ENCODE measurements at regions not wholly inside any gene's neighbourhood (a gene's known extent, or its start where the extent isn't known, plus 50 kb on each side); places are given as distances from the start of the nearest gene placed in this dataset.
"Not testable (repeated sequence)": the region's sequence is repeated elsewhere in the genome, so short reads cannot be mapped to it uniquely, and the experiment has no call there.

DNA sequence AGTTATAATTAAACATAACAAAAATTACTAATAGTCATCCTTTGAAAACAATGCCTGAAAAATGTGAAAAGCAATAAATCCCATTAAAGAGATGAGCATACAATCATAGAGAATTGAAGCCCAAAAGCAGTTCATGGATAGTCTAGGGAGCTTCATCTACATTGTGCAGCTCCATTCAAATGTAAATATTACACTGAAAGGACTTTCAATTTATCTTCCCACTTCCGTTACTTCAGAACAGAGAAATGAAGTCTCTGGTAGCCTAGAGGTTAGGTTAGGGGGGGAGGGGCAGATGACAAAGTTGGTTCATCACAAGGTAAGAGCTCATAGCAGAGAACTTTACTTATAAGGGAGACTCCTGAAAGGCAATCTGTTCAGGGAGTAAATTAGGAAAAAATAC lies 126.6 kb upstream of the RGPD4 start:
- DNase-seq (ENCODE audit: low read depth, low spot score): no peak

DNA sequence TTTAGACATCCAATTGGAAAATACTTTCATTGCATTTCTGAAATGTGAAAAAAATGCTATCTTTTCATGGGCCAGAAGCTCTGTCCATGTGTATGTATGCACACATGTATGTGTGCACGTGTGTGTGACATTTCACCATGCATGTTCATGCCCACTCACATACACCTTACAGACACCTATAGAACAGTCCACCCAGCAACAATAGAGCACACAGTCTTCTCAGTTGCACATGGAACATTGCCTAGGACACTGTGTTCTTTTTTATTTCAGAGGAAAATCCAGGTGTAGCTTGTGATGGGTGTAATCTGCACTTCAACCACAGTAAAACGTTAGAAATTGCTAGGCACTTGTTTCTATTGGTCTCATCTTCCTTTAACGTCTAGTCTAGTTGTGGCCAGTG lies 114.8 kb upstream of the RGPD4 start:
- DNase-seq (ENCODE audit: low read depth, low spot score): no peak

DNA sequence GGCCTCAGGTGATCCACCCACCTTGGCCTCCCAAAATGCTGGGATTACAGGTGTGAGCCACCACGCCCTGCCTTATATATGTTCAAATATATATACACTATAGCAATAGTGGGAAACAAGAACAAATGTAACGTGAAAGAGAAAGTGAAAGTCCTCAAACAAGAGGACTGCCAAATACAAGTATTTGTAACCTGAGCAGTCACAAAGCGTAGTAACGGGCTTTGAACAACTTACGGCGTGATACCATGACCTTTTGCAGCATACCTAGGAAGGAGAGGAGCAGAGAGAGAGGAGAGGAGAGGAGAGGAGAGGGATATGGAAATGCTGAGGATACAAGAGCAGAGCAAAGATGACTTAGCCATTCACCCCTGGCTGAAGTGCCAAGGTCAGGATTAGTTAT lies 113.8 kb upstream of the RGPD4 start:
- no peak for DNase-seq (ENCODE audit: low read depth, low spot score)

DNA sequence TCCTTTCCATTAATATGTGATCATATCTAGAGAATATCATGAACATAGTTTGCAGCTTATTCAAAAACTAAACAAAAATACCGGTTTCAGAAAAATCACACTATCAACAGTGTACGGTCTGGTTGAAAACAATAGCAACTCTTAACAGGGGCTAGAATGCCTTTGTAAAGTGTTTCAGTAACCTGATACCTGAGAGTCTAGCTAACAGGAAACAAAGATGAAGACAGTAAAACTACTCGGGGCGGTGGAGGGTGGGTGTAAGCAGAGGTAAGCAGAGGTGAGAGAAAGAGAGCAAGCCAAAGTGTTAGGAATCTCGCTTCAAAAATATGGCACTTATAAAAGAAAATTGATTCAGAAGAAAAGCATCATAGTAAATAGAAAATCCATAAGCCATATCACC lies 109.0 kb upstream of the RGPD4 start:
- DNase-seq (ENCODE audit: low read depth, low spot score): no peak

DNA sequence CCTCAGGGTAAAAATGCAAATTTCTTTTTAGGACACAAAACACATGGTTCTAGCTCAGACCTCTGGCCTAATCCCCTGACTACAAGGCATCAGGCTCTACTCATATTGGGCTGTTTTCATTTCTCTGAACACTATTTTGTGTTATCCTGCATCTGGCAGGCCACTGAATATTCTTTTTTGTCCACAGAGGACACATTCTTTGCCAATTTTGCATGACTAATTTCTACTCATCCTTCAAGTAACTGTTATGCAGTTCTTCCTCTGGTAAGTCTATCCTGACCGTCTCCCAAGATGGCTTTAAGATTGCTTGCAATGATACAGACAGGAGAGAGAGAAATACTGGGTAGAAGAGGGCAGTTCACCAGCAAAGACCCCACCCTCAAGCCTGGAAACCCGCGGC lies 107.6 kb upstream of the RGPD4 start:
- no peak for DNase-seq (ENCODE audit: low read depth, low spot score)

DNA sequence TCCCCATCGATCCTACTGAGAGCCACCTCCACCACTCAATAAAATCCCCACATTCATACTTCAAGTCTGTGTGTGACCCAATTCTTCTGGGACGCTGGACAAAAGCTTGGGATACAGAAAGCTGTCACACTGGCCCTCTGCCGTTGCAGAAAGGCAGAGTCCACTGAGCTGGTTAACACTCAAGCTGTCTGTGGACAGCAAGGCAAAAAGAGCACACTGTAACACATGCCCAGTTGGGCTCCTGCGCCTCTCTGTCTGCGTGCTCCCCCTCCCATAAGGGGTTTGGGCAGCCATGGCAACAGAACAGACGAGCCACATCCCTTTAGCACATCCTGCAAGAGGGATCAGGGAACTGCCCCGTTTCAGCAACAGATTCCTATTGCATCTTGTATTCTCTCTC lies 106.9 kb upstream of the RGPD4 start:
- DNase-seq (ENCODE audit: low read depth, low spot score): no peak

DNA sequence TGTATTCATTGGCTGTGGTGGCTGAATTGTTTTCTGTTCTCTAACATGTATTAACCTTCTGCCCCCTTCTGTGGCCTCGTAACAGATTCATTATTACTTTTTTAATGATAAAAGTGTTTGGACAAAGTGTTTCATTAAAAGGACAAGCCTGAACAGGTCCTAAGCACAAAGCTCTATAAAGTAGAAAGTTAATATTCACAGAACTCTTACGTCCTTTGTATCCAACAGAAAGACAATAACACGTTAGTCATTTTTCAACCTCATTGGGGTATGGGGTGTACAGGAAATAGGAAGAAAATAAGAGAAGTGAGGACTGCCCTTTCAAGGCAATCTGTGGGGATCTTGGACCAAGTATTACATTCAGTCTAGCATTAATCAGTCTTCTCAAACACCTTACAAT lies 105.5 kb upstream of the RGPD4 start:
- DNase-seq (ENCODE audit: low read depth, low spot score): no peak

DNA sequence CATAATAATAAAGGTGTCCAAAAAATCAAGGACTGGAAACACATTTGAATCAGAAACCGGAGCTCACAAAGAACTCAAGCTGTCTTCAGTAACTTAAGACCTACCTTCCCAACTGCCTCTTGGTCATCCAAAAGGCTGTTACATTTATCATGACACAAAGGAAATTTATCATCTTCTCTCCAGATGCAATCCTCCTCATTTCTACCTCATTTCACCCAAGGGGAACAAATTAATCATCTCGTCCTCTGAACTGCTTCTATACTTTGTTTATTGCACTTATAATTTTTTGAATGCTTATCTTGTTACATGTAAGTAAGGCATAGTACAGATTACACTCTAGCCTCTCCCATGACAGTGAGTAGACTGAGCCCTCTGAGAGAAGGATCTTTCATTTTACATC lies 105.1 kb upstream of the RGPD4 start:
- DNase-seq (ENCODE audit: low read depth, low spot score): no peak

DNA sequence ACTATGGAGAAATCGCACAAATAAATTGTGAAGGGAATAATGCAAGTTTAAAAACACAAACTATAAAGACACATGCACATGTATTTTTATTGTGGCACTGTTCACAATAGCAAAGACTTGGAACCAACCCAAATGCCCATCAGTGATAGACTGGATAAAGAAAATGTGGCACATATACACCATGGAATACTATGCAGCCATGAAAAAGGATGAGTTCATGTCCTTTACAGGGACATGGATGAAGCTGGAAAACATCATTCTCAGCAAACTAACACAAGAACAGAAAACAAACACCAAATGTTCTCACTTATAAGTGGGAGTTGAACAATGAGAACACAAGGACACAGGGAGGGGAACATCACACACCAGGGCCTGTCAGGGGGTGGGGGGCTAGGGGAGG lies 100.9 kb upstream of the RGPD4 start:
- not testable (repeated sequence) for DNase-seq (ENCODE audit: low read depth, low spot score)

DNA sequence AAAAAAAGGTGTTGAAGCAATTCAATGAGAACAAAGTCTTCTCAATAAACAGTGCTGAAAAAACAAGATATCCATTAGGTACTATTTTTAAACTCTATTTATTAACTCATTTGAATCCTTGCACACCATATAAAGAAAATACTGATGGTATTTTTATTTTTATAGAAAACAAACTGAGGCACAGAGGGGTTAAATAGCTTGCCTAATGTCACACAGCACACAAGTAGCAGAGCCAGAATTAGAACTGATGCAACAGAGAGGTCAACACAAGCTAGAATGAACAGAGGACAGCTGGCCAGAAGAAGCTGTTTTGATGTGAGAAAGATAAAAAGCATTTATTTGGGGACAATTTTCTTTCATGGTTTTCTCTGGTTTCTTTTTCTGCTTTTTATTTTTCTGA lies 99.4 kb upstream of the RGPD4 start:
- no peak for DNase-seq (ENCODE audit: low read depth, low spot score)

DNA sequence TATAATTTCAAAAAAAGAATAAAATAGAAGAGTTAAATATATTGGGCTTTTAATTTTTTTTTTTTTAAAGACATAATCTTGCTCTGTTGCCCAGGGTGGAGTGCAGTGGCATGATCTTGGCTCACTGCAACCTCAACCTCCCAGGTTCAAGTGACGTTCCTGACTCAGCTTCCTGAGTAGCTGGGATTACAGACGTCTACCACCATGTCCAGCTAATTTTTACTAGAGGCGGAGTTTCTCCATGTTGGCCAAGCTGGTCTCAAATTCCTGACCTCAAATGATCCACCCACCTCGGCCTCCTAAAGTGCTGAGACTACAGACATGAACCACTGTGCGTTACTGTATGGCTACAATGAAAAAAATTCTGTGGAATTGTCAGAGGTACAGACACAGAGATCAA lies 98.1 kb upstream of the RGPD4 start:
- DNase-seq (ENCODE audit: low read depth, low spot score): no peak

DNA sequence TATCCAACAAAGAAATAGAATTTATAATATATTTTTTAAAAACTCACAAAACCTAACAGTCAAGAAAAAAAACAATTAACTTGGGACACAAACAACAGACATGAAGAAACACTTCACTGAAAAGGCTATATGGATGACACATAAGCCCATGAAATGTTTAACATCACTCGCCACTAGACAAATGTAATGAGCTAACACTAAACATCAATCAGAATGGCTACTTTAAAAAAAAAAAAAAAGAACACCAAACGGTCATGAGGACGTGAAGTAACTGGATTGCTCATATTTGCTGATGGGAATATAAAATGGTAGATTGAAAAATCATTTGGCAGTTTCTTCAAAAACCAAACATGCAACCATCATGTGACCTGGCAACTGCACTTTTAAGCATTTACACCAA lies 97.3 kb upstream of the RGPD4 start:
- DNase-seq (ENCODE audit: low read depth, low spot score): no peak

DNA sequence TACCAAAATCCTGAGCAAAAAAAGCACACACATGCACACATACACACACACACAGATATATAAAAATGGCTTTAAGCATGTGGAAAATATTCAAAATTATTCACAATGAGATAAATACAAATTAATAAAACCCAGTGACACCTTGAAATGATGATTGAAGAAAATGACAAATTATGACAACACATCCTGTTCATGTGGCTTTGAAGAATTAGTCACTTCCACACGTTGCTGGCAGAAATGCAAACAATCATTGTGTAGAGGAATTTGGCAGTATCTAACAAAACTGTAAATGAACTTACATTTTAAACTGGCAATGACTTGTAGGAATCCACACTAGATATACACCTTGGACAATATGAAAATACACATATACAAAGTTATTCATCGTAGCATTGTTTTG lies 95.8 kb upstream of the RGPD4 start:
- DNase-seq (ENCODE audit: low read depth, low spot score): no peak

DNA sequence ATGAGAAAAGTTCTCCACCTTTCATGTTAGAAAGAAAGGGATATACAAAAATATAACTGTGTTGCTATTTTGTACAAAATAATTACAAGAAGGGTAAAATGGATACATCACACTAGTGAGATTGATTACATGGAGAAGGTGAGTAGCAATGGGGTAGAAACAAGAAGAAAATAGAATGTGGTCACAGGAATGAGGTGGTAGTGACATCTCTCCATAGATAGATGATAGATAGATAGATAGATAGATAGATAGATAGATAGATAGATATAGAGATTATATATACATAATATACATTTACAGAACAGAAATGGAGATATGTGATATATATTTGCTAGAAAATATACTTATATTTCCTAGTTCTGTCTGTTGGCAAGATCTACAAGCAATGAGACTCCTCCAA lies 95.3 kb upstream of the RGPD4 start:
- DNase-seq (ENCODE audit: low read depth, low spot score): no peak

DNA sequence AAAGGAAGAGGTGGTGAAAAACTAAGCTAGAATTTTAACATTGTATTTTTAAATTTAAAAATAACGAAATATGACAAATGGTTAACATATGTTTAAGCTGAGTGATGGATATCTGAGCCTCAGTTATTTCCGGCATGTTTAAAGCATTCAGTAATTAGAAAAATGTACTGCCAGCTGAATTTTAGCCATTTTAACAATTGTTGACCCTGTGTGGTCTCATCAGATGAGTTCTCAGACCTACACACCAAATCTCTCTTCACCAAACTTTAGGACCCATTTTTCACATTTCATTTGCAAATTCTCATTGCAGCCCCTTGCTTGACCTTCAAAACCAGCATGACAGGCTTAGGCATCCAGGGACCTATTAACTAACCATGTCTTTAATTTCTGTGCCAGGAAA lies 91.5 kb upstream of the RGPD4 start:
- DNase-seq (ENCODE audit: low read depth, low spot score): no peak

DNA sequence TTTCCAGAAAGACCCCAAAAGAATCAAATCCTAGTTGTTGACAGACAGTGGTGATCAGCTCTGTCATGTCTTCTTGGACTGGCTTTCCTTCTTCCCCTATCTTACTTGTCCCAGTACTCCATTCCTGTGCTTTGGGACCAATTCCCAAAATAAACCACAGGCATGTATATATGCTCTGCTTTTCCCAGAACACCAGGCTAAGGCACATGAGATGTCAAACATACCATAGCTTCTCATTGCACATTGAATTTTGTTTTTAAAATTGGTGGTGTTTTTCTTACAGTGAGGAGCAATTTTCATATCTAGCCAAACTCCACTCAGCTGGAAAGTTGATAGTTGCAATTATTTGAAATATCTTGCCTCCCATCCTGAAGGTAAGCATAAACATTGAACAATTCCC lies 88.9 kb upstream of the RGPD4 start:
- DNase-seq (ENCODE audit: low read depth, low spot score): no peak

DNA sequence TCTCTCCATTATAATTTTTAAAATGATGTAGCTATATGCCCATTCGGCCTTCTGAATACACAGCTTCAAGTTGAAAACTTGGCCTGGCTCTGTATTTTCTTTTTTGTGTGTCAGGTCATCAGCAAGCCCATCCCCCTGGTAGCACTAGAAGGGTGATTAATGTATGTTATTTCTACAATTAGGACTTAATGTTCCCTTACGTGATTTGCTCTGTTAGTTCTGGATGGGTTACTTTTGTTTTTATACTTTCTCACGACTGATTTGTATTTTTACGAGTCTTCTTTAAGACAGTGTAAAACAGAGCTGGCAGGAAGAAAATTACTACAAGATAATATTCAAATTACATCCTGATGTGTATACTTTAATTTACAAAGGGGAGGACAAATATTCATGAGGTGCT lies 88.4 kb upstream of the RGPD4 start:
- no peak for DNase-seq (ENCODE audit: low read depth, low spot score)

DNA sequence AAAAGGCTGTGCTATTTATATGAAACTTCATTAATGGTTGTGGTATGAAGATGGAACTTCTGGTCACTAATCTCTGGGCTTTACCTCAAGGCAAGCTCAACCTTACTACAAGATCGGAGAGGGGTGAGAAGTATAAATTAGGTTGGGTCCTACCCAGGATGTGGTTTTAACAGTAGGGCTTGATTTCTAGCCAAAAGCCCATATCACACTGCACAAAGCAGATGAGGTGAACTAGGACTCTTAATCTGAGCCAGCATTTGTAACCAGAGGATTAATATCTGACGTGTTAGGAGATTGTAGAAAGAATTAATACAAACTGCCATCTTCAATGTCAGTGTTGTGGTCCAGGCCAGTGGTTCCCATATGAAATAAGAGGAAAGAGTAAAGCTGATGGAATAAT lies 86.4 kb upstream of the RGPD4 start:
- no peak for DNase-seq (ENCODE audit: low read depth, low spot score)

DNA sequence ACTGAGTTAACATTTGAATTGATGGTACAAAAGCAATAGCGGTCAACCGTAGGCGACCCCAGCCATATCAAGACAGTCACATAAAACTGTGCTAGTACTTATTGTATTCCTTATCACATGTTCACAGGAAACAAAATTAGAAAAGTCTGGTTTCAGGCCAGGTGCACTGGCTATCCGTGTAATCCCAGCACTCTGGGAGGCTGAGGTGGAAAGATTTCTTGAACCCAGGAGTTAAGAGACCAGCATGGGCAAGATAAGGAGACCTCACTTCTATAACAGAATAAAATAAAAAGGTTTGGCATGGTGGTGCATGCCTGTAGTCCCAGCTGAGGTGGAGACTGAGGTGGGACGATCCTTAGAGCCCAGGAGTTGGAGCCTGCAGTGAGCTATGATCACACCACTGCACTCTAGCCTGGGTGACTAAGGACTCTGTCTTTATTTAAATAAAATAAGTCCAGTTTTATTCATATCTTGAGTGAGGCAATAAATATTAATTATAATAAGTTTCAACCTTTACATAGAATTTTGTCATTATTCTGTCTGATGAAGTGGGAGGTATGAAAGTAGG lies 84.1 kb upstream of the RGPD4 start:
- no peak for DNase-seq (ENCODE audit: low read depth, low spot score)

DNA sequence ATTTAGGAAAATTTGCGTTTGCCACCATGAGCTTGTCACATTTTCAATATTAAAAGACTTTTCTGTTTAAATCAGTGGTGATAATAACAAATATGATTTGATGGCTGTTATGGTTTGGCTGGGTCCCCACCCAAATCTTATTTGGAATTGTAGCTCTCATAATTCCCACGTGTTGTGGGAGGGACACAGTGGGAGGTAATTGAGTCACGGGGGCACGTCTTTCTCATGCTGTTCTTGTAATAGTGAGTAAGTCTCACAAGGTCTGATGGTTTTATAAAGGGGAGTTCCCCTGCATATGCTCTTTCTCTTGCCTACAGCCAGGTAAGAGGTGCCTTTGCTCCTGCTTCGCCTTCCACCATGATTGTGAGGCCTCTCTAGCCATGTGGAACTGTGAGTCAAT lies 83.4 kb upstream of the RGPD4 start:
- no peak for DNase-seq (ENCODE audit: low read depth, low spot score)

DNA sequence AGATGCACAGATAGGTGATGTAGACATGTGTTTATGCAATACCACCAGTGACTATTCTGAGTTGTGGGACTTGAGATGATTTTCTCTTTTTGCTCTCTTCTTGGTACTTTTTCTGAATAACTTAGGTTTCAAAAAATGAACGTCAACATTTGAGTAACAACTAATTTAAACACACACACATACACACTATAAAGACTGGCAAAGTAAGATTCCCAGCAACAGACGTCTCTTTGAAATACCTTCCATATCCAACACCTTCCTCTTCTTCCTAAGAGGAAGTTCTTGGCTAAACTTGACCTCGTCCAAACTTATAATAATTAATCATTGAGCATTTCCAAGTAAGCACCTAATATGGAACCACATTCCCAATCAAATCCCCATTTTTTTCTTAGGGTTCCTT lies 81.6 kb upstream of the RGPD4 start:
- no peak for DNase-seq (ENCODE audit: low read depth, low spot score)

DNA sequence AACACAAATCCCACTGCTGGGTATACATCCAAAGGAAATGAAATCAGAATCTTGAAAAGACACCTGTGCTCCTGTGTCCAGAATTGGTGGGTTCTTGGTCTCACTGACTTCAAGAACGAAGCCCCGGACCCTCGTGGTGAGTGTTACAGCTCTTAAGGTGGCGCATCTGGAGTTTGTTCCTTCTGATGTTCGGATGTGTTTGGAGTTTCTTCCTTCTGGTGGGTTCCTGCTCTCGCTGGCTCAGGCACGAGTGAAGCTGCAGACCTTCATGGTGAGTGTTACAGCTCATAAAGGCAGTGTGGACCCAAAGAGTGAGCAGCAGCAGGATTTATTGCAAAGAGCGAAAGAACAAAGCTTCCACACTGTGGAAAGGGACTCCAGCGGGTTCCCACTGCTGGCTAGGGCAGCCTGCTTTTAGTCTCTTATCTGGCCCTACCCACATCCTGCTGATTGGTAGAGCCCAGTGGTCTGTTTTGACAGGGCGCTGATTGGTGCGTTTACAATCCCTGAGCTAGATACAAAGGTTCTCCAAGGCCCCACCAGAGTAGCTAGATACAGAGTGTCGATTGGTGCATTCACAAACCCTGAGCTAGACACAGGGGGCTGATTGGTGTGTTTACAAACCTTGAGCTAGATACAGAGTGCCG lies 80.0 kb upstream of the RGPD4 start:
- DNase-seq (ENCODE audit: low read depth, low spot score): not testable (repeated sequence)

DNA sequence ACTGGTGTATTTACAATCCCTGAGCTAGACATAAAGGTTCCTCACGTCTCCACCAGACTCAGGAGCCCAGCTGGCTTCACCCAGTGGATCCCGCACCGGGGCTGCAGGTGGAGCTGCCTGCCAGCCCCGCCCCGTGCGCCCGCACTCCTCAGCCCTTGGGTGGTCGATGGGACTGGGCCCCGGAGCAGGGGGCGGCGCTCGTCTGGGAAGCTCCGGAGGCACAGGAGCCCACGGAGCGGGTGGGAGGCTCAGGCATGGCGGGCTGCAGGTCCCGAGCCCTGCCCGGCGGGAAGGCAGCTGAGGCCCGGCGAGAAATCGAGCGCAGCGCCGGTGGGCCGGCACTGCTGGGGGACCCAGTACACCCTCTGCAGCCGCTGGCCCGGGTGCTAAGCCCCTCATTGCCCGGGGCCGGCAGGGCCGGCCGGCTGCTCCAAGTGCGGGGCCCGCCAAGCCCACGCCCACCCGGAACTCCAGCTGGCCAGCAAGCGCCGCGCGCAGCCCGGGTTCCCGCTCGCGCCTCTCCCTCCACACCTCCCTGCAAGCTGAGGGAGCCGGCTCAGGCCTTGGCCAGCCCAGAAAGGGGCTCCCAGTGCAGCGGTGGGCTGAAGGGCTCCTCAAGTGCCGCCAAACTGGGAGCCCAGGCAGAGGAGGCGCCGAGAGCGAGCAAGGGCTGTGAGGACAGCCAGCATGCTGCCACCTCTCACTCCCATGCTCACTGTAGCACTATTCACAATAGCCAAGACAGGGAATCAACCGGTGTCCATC lies 79.3 kb upstream of the RGPD4 start:
- not testable (repeated sequence) for DNase-seq (ENCODE audit: low read depth, low spot score)
